Fibroblast of lung (primary cell): ENCODE measurements at regions not wholly inside any gene's neighbourhood (a gene's known extent, or its start where the extent isn't known, plus 50 kb on each side); places are given as distances from the start of the nearest gene placed in this dataset.

Experiments used
- CTCF ChIP-seq, 2 donors: IDR thresholded peaks in 1 of 2; conservative IDR thresholded peaks in 1 of 2; 1 replicate in 1 of 2; 2 replicates in 1 of 2; pipeline ENCODE4 v1.5.1; 2011 to 2012; ENCODE audit warnings: low read length in 2 of 2, control low read depth in 1 of 2, inconsistent platforms in 1 of 2, low read depth in 1 of 2, mild to moderate bottlenecking in 1 of 2
- EZH2 ChIP-seq: IDR thresholded peaks from 2 replicates; pipeline ENCODE4 v1.5.1; 2012; ENCODE audit warnings: low read length, control low read depth, mild to moderate bottlenecking; ENCODE audit errors: missing control alignments

GRCh38 chr9:130779153-130779855 is 55.8 kb upstream of the ABL1 start:
- TF ChIP-seq CTCF (conservative IDR thresholded peaks at IDR 0.05 in 1 of 2, IDR thresholded peaks at IDR 0.05 in 1 of 2; ENCODE audit: low read depth in 1 of 2, low read length in 2 of 2) (no peak), EZH2 (no peak)
